Dendritic cell treated with granulocyte-macrophage colony-stimulating factor and Interleukin-4, amounts not matched to agents 40 ng/mL and 50 ng/mL, for 4 days (primary cell): ENCODE measurements at regions not wholly inside any gene's neighbourhood (a gene's known extent, or its start where the extent isn't known, plus 50 kb on each side); places are given as distances from the start of the nearest gene placed in this dataset.
"Not testable (repeated sequence)": the region's sequence is repeated elsewhere in the genome, so short reads cannot be mapped to it uniquely, and the experiment has no call there.

Experiments used
- H3K27ac Mint-ChIP-seq: one replicate; pipeline ENCODE4 v1.8.0; 2022; ENCODE audit warnings: mild to moderate bottlenecking, mixed read lengths
- H3K27me3 Mint-ChIP-seq: one replicate; pipeline ENCODE4 v1.8.0; 2022; ENCODE audit warnings: mild to moderate bottlenecking, mixed read lengths
- H3K36me3 Mint-ChIP-seq: one replicate; pipeline ENCODE4 v1.8.0; 2022; ENCODE audit warnings: low read depth, mixed read lengths
- H3K4me1 Mint-ChIP-seq: one replicate; pipeline ENCODE4 v1.8.0; 2022; ENCODE audit warnings: low read depth, mixed read lengths
- H3K4me3 Mint-ChIP-seq: one replicate; pipeline ENCODE4 v1.8.0; 2022; ENCODE audit warnings: mild to moderate bottlenecking, moderate library complexity, mixed read lengths
- H3K9me3 Mint-ChIP-seq: one replicate; pipeline ENCODE4 v1.8.0; 2022; ENCODE audit warnings: mixed read lengths
- intact Hi-C: fragments of 100-400 bp; cut with micrococcal nuclease; formaldehyde crosslinking; loops from one replicate; pipeline ENCODE4 v1.15.0; 2022

DNA sequence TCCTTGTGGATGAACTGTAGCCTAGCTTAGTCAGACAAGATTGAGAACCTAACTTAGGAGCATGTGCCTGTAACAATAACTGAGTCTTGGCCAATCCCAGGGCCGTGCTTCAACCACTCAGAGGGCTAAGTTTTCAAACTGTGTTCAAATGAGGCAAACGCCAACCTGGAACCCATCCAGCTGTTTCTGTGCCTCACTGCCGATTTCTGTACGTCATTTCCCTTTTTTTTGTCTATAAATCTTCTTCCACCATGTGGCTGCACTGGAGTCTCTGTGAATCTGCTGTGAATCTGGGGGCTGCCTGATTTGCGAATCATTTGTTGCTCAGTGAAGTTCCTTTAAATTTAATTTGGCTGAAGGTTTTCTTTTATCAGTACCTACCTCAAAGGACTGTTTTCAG, 115.0 kb upstream of the CHD6 start:
- no peaks in the 10 kb centered on the region for H3K36me3 Mint-ChIP-seq
- intact Hi-C loops, result loop anchor here (10.0 kb wide), 1 partner anchor 802 kb away; no protein-coding TSS in a partner anchor
- H3K4me3 Mint-ChIP-seq, result no peak overlapping the region
- no peaks in the 10 kb centered on the region for H3K27me3 Mint-ChIP-seq
- H3K9me3 Mint-ChIP-seq, result no peaks in the 10 kb centered on the region
- no peak overlapping the region for H3K27ac Mint-ChIP-seq
- H3K4me1 Mint-ChIP-seq, result no peaks in the 10 kb centered on the region

DNA sequence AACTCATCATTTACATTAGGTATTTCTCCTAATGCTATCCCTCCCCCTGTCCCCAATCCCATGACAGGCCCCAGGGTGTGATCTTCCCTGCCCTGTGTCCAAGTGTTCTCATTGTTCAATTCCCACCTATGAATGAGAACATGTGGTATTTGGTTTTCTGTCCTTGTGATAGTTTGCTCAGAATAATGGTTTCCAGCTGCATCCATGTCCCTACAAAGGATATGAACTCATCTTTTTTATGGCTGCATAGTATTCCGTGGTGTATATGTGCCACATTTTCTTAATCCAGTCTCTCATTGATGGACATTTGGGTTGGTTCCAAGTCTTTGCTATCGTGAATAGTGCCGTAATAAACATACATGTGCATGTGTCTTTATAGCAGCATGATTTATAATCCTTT, 113.0 kb upstream of the CHD6 start:
- not testable (repeated sequence) for H3K36me3 Mint-ChIP-seq, H3K4me3 Mint-ChIP-seq, H3K27ac Mint-ChIP-seq, H3K4me1 Mint-ChIP-seq, H3K27me3 Mint-ChIP-seq, H3K9me3 Mint-ChIP-seq
- intact Hi-C loops, result loop anchor here (10.0 kb wide), 1 partner anchor 804 kb away; no protein-coding TSS in a partner anchor

- intact Hi-C loops, H3K27ac Mint-ChIP-seq, H3K9me3 Mint-ChIP-seq, H3K36me3 Mint-ChIP-seq, H3K4me3 Mint-ChIP-seq, H3K4me1 Mint-ChIP-seq, H3K27me3 Mint-ChIP-seq: not testable (repeated sequence)
Observed at GRCh38 chr20:41727681-41728080, 109.5 kb upstream of the CHD6 start.

- no peaks in the 10 kb centered on the region for H3K4me1 Mint-ChIP-seq
- intact Hi-C loops, result no loop called here
- H3K27me3 Mint-ChIP-seq, result peaks cover 4% of the 10 kb centered on the region
- H3K9me3 Mint-ChIP-seq, result peaks cover 9% of the 10 kb centered on the region
- no peak overlapping the region for H3K27ac Mint-ChIP-seq
- H3K36me3 Mint-ChIP-seq, result no peaks in the 10 kb centered on the region
- no peak overlapping the region for H3K4me3 Mint-ChIP-seq
Observed at GRCh38 chr20:41726727-41727126, 108.5 kb upstream of the CHD6 start.

DNA sequence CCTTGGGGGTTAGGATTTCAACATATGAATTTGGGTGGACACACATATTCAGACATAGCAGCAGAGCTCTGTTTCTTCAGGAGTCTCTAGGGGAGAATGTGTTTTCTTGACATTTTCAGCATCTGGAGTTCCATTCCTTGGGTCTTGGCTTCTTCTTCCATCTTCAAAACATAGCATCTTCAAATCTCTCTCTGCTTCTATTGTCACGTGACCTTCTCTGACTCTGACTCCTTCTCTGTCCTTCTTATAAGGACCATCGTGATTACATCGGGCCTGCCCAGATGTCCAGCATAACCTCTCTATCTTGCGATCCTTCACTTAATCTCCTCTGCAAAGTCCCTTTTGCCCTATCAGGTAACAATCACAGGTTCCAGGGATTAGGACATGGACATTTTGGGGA, 101.0 kb upstream of the CHD6 start:
- no peak overlapping the region for H3K27ac Mint-ChIP-seq
- intact Hi-C loops, result no loop called here
- H3K4me1 Mint-ChIP-seq, result no peaks in the 10 kb centered on the region
- no peaks in the 10 kb centered on the region for H3K9me3 Mint-ChIP-seq
- peaks cover 8% of the 10 kb centered on the region for H3K27me3 Mint-ChIP-seq
- no peak overlapping the region for H3K4me3 Mint-ChIP-seq
- H3K36me3 Mint-ChIP-seq, result no peaks in the 10 kb centered on the region

DNA sequence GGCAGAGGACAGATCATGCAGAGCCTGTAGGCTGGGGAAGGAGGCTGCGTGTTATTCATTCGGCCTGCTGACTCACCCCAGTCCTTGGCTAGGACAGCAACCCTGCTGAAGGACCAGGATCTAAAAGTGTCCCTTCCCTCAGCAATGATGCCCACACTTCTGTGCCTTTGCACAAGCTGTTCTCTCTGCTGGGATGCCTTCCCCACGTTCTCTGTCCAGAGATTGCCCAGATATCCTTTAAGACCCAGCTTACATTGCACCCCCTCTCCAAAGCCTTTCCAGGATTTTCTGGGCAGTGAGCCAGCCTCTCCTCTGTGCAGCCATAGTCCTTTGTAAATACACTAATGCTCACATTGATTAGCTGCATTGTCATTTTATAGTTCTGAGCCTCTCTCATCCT, 99.3 kb upstream of the CHD6 start:
- intact Hi-C loops, result no loop called here
- peaks cover 10% of the 10 kb centered on the region for H3K27me3 Mint-ChIP-seq

GRCh38 chr20:41716911-41717310, 98.7 kb upstream of the CHD6 start:
- Mint-ChIP-seq H3K36me3 (no peaks in the 10 kb centered on the region), H3K9me3 (no peaks in the 10 kb centered on the region), H3K4me1 (no peaks in the 10 kb centered on the region), H3K27ac (no peak overlapping the region), H3K27me3 (peaks cover 9% of the 10 kb centered on the region), H3K4me3 (no peak overlapping the region)
- intact Hi-C loops, result no loop called here

More for the DNA sequence above, 99.3 kb upstream of the CHD6 start:
- Mint-ChIP-seq H3K9me3 (no peaks in the 10 kb centered on the region), H3K4me3 (no peak overlapping the region), H3K36me3 (no peaks in the 10 kb centered on the region), H3K4me1 (no peaks in the 10 kb centered on the region), H3K27ac (no peak overlapping the region)

DNA sequence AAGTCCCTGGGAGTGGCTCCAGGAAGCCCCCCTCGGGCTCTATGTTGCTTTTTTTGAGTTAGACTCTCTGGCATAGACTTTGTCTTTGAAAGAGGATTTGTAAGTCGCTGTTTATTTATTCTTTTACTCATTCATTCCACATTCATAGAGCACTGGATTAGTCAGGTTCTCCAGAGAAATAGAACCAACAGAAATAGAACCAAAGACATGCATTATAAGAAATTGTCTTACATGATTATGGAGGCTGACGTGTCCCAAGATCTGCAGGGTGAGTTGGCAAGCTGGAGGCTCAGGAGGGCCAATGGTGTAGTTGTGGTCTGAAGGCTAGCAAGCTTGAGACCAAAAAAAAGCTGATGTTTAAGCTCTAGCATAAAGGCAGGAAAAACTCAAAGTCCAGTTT, 98.3 kb upstream of the CHD6 start:
- Mint-ChIP-seq H3K27ac (no peak overlapping the region), H3K9me3 (no peaks in the 10 kb centered on the region), H3K4me3 (no peak overlapping the region), H3K36me3 (no peaks in the 10 kb centered on the region), H3K4me1 (no peaks in the 10 kb centered on the region), H3K27me3 (peaks cover 11% of the 10 kb centered on the region)
- intact Hi-C loops, result no loop called here

GRCh38 chr20:41715526-41715925, 97.3 kb upstream of the CHD6 start:
- Mint-ChIP-seq H3K9me3 (no peaks in the 10 kb centered on the region), H3K27me3 (peaks cover 11% of the 10 kb centered on the region), H3K27ac (no peak overlapping the region), H3K36me3 (no peaks in the 10 kb centered on the region), H3K4me3 (no peak overlapping the region), H3K4me1 (no peaks in the 10 kb centered on the region)
- intact Hi-C loops, result no loop called here

DNA sequence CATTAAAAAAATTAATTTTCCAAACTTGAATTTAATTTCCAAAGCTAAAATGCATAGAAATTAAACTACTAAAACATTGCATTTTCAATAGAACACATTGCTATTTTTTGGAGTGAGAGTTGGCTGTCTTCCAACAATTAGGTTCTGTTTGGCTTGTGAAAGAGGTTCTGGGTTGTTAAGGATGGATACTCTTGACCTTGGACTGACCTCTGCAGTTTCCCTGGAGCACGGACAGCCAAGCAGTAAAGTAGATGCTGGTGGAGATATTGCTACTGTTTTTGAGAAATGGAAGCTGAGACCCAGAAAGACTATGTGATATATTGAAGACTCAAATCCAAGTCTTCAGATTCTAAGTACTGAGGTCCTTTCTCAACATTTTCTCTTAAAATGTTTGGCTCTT, 95.9 kb upstream of the CHD6 start:
- no peak overlapping the region for H3K4me3 Mint-ChIP-seq
- intact Hi-C loops, result no loop called here
- H3K9me3 Mint-ChIP-seq, result no peaks in the 10 kb centered on the region
- no peak overlapping the region for H3K27ac Mint-ChIP-seq
- no peaks in the 10 kb centered on the region for H3K36me3 Mint-ChIP-seq
- H3K27me3 Mint-ChIP-seq, result peaks cover 11% of the 10 kb centered on the region
- H3K4me1 Mint-ChIP-seq, result no peaks in the 10 kb centered on the region

- Mint-ChIP-seq H3K36me3 (no peaks in the 10 kb centered on the region), H3K4me3 (no peak overlapping the region), H3K27ac (no peak overlapping the region), H3K9me3 (no peaks in the 10 kb centered on the region), H3K4me1 (peaks cover 5% of the 10 kb centered on the region), H3K27me3 (peaks cover 2% of the 10 kb centered on the region)
- intact Hi-C loops, result no loop called here
Observed at GRCh38 chr20:41704896-41705295, 86.7 kb upstream of the CHD6 start.

GRCh38 chr20:41702647-41703046, 84.5 kb upstream of the CHD6 start:
- no peaks in the 10 kb centered on the region for H3K9me3 Mint-ChIP-seq
- no peak overlapping the region for H3K4me3 Mint-ChIP-seq
- no peak overlapping the region for H3K27ac Mint-ChIP-seq
- H3K36me3 Mint-ChIP-seq, result no peaks in the 10 kb centered on the region
- peaks cover 8% of the 10 kb centered on the region for H3K4me1 Mint-ChIP-seq
- intact Hi-C loops, result no loop called here
- H3K27me3 Mint-ChIP-seq, result peaks cover 3% of the 10 kb centered on the region

GRCh38 chr20:41701588-41702348, 83.6 kb upstream of the CHD6 start:
- no peak overlapping the region for H3K4me3 Mint-ChIP-seq

GRCh38 chr20:41699673-41700072, 81.5 kb upstream of the CHD6 start:
- H3K36me3 Mint-ChIP-seq, intact Hi-C loops, H3K4me3 Mint-ChIP-seq, H3K27ac Mint-ChIP-seq, H3K9me3 Mint-ChIP-seq: not testable (repeated sequence)
- Mint-ChIP-seq H3K27me3 (peaks cover 17% of the 10 kb centered on the region), H3K4me1 (peaks cover 23% of the 10 kb centered on the region)

More at GRCh38 chr20:41701588-41702348, 83.6 kb upstream of the CHD6 start:
- Mint-ChIP-seq H3K27ac (no peak overlapping the region), H3K27me3 (peaks cover 4% of the 10 kb centered on the region), H3K36me3 (no peaks in the 10 kb centered on the region), H3K4me1 (peaks cover 13% of the 10 kb centered on the region), H3K9me3 (no peaks in the 10 kb centered on the region)
- intact Hi-C loops, result no loop called here
